Nephron (organoid): ENCODE measurements at regions not wholly inside any gene's neighbourhood (a gene's known extent, or its start where the extent isn't known, plus 50 kb on each side); places are given as distances from the start of the nearest gene placed in this dataset.

Source experiments
- H3K27ac Mint-ChIP-seq, 3 experiments: 2 replicates each; pipeline ENCODE4 v1.8.0; 2020; ENCODE audit warnings: mixed read lengths in 3 of 3, mild to moderate bottlenecking in 2 of 3, moderate library complexity in 1 of 3
- H3K27me3 Mint-ChIP-seq: 2 replicates; pipeline ENCODE4 v1.8.0; 2021; ENCODE audit warnings: low read depth, mild to moderate bottlenecking, moderate library complexity, mixed read lengths
- H3K36me3 Mint-ChIP-seq: 2 replicates; pipeline ENCODE4 v1.8.0; 2020; ENCODE audit warnings: low read depth, mixed read lengths
- H3K4me1 Mint-ChIP-seq: 2 replicates; pipeline ENCODE4 v1.8.0; 2020; ENCODE audit warnings: mixed read lengths
- H3K4me3 Mint-ChIP-seq, 3 experiments: 2 replicates each; pipeline ENCODE4 v1.8.0; 2020; ENCODE audit warnings: mild to moderate bottlenecking in 3 of 3, mixed read lengths in 3 of 3, moderate library complexity in 2 of 3
- H3K9me3 Mint-ChIP-seq: 2 replicates; pipeline ENCODE4 v1.8.0; 2020; ENCODE audit warnings: mixed read lengths
- TF ChIP-seq, protein P1 (sequence below), 3 experiments: fragments of 200-600 bp; sonication (generic); IDR thresholded peaks; one replicate each; pipeline ENCODE4 v1.5.0; 2021; ENCODE audit warnings: antibody characterized with exemption in 3 of 3; ENCODE audit not compliant: unreplicated experiment in 3 of 3

DNA sequence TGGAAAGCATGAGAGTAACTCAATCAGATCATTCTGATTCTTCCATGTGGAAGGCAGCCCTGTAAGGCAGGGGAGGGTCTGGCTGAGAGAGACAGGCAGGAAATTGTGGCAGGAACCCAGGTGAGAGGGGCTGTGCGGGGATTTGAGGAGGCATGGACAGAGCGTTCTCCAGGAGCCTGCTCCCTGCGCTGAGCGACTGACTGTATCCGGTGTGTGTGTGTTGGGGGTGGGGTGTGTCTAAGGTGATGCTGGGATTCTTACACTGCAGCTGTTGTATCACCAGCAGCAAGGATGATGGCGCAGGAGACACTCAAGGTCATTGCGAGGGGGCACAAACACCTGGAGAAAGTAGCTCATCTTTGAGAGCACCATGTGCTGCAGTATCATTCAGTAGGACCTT lies 128.5 kb downstream of the RHOU start:
- Mint-ChIP-seq H3K36me3 (no peaks in the 10 kb centered on the region), H3K9me3 (no peaks in the 10 kb centered on the region), H3K27ac (peak overlapping the region in 2 of 3 experiments; percentile 9 to 58), H3K4me1 (peaks cover 77% of the 10 kb centered on the region), H3K4me3 (no peak overlapping the region), H3K27me3 (peaks cover 27% of the 10 kb centered on the region)
- TF ChIP-seq, protein P1, sequence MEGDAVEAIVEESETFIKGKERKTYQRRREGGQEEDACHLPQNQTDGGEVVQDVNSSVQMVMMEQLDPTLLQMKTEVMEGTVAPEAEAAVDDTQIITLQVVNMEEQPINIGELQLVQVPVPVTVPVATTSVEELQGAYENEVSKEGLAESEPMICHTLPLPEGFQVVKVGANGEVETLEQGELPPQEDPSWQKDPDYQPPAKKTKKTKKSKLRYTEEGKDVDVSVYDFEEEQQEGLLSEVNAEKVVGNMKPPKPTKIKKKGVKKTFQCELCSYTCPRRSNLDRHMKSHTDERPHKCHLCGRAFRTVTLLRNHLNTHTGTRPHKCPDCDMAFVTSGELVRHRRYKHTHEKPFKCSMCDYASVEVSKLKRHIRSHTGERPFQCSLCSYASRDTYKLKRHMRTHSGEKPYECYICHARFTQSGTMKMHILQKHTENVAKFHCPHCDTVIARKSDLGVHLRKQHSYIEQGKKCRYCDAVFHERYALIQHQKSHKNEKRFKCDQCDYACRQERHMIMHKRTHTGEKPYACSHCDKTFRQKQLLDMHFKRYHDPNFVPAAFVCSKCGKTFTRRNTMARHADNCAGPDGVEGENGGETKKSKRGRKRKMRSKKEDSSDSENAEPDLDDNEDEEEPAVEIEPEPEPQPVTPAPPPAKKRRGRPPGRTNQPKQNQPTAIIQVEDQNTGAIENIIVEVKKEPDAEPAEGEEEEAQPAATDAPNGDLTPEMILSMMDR (IDR thresholded peaks at IDR 0.05; ENCODE audit: unreplicated experiment in 3 of 3), result no peak

DNA sequence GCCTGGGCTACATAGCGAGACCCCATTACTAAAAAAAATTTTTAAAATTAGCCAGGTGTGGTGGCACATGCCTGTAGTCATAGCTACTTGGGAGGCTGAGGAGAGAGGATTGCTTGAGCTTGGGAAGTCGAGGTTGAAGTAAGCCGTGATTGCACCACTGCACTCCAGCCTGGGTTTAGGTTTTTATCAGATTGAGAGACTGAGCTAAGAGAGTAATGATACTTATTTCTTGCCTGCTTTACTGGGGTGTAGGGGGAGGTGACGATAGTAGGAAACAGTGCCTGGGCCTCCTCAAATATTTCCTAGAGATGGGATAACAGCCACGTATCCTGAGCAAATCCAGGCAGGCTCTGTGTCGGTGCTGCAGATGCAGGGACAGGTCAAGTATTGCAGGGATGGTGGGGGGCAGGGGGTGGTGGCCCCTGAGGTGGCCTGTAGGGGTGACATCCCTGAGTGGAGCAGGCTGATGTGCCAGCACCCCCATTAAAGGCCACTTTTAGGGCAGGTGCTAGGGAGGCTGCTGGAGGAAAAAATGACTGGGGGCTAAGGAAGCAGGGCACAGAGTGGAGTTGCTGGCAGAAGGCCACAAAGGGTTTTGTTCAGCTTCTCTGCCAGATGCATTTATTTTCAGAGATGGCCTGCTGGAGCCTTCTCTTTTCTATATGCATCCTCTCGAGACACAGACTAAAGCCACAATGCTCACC lies 130.5 kb downstream of the RHOU start:
- Mint-ChIP-seq H3K27me3 (peaks cover 27% of the 10 kb centered on the region), H3K4me1 (peaks cover 77% of the 10 kb centered on the region), H3K9me3 (no peaks in the 10 kb centered on the region), H3K36me3 (no peaks in the 10 kb centered on the region), H3K4me3 (no peak overlapping the region), H3K27ac (peak overlapping the region in 2 of 3 experiments; percentile 40 to 63)
- TF ChIP-seq, protein P1 (IDR thresholded peaks at IDR 0.05; ENCODE audit: unreplicated experiment in 3 of 3), result no peak

DNA sequence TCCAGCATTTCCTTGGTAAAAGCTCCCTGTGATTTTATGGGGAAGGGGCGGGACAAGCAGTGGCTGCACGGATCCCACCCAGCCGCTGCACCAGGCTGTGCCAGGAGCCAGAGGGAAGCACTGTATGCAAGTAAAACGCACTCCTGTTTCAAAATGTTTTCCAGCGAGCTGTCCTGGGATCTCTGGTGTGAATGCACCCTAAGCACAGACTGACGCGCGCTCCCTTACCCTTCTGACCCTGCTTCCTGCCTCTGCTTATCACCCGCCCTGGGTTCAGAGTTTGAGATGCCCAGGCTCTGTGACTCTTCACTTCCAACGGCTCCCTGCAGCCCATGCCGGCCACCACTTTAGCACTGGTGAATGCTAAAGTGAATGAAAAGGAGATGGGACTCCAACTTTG lies 131.2 kb downstream of the RHOU start:
- peaks cover 20% of the 10 kb centered on the region for H3K27me3 Mint-ChIP-seq
- no peaks in the 10 kb centered on the region for H3K36me3 Mint-ChIP-seq

DNA sequence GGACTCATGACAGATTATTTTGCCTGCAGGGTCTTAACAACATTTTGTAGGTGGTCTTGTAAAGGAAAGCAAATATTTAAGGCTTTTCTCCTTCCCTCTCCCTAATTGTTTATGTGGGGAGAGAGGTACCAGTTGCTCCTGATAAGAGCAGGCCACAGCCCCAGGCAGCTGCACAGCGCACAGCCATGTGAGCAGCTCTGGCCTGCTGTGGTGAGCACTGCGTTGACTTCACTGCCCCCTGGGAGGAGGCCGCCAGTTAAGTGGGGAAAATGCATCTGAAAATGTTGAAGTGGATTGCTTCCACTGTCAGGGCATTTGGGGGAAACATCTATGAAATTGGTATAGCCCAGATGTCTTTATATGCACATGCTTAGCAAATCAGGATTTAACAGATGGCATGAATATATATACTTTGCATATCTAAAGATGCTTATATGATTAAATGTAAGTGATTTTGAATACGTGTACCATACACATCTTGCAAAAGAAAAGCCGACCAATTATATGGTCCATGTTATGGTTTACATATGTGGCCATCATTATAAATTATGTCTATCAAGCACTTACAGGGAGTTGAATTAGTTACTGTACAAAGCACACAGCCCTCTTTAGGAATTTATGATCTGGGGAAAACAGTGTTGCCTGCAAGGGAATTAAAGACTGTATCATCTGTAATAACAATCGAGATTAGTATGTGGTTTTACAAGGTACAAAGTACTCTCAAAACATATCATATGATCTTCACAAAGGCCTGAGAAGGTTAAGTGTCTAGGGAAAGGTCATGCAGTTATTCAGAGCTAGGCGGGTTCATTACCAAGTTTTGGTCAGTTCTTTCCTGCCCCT lies 132.1 kb downstream of the RHOU start:
- TF ChIP-seq, protein P1 (IDR thresholded peaks at IDR 0.05; ENCODE audit: unreplicated experiment in 3 of 3), result no peak
- Mint-ChIP-seq H3K36me3 (no peaks in the 10 kb centered on the region), H3K9me3 (no peaks in the 10 kb centered on the region), H3K4me1 (peaks cover 72% of the 10 kb centered on the region), H3K4me3 (no peak overlapping the region), H3K27me3 (peaks cover 20% of the 10 kb centered on the region), H3K27ac (peak overlapping the region; percentile 7 to 85 (median 40))

More for the DNA sequence above, 131.2 kb downstream of the RHOU start:
- H3K9me3 Mint-ChIP-seq, result no peaks in the 10 kb centered on the region
- no peak overlapping the region for H3K4me3 Mint-ChIP-seq
- H3K27ac Mint-ChIP-seq, result peak overlapping the region; percentile 40 to 85 (median 76)
- peaks cover 74% of the 10 kb centered on the region for H3K4me1 Mint-ChIP-seq
- TF ChIP-seq, protein P1 (IDR thresholded peaks at IDR 0.05; ENCODE audit: unreplicated experiment in 3 of 3), result no peak

DNA sequence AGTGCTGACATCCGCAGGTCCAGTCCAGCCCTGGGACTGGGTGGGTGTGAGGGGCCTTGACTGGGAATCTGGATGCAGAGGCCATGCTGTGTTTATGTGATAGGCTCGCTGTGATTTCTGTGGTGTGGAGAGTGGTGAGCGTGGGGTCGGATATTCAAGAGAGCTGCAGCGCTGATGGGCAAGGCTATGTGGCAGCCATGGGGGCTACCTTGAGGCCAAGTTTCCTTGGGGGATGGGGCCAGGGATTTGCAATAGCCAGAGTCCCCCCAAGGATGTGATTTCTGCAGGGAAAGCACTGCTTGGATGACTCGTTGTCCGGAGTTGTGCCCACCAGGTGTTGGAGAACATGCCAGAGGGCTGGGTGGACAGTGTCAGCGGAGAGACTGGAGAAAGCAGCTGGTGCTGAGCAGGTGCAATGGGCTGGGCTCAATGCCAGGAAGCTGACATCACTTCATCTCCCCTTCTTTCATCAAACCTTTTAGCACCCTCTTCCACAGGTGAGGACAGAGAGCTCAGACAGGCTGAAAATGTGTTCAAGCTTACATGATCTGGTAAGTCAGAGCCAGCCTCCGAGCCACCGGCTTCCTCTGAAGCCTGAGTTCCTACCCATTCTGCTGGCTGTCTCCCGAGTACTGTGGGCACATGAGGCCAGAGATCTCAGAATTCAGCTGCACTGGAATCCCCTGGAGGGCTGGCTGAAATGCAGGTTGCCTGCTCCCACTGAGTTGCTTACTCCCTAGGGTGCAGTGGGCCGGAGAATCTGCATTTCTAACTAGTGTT lies 132.9 kb downstream of the RHOU start:
- H3K27ac Mint-ChIP-seq, result peak overlapping the region; percentile 7 to 85 (median 40)
- peaks cover 66% of the 10 kb centered on the region for H3K4me1 Mint-ChIP-seq

More for the DNA sequence above, 132.9 kb downstream of the RHOU start:
- Mint-ChIP-seq H3K27me3 (peaks cover 20% of the 10 kb centered on the region), H3K36me3 (no peaks in the 10 kb centered on the region), H3K9me3 (no peaks in the 10 kb centered on the region), H3K4me3 (no peak overlapping the region)
- TF ChIP-seq, protein P1 (IDR thresholded peaks at IDR 0.05; ENCODE audit: unreplicated experiment in 3 of 3), result no peak
